ENCODE measurements at regions not wholly inside any gene's neighbourhood (a gene's known extent, or its start where the extent isn't known, plus 50 kb on each side); places are given as distances from the start of the nearest gene placed in this dataset.

DNA sequence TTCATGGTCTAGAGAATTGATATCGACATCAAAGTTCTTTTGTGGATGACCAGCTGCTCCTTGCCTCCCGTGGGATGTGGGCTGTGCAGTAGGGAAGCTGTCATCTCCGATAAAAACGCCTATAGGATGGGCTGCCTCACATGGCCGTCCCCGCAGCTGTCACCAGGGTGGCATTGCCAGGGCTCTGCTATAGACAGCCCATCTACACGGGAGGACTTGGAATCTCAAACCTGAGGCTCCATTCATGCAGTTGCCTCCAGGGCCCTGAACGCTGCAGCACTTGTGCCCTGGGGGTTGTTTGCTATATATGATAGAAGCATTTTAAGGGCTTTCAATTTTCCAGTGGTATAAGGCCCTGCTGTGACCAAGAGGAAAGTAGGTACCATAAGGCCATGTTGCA lies 183.1 kb downstream of the MYCN start:
- Histone ChIP-seq H3K27ac (ENCODE audit: low read depth in 1 of 2, low read length in 2 of 2) (no peak overlapping the region), H3K27me3 (ENCODE audit: control insufficient read depth in 1 of 2, insufficient read depth in 2 of 2, low read length in 2 of 2) (no peaks in the 10 kb centered on the region), H3K9me3 (ENCODE audit: control insufficient read depth in 1 of 2, insufficient read depth in 1 of 2, low read length in 2 of 2) (peaks cover 0 to 8% of the 10 kb centered on the region in 2 experiments), H3K36me3 (ENCODE audit: insufficient read depth, low read length) (no peaks in the 10 kb centered on the region), H3K4me1 (ENCODE audit: insufficient read depth, low read length) (no peaks in the 10 kb centered on the region), H3K4me3 (ENCODE audit: low read length) (no peak overlapping the region)
- no peak overlapping the region for H3K27ac Mint-ChIP-seq
- H3K36me3 Mint-ChIP-seq (ENCODE audit: low read depth) = no peaks in the 10 kb centered on the region
- POLR2A ChIA-PET = no interaction called here
- DNase-seq = no peak
- H3K27me3 Mint-ChIP-seq = no peaks in the 10 kb centered on the region
- no peak overlapping the region for H3K4me3 Mint-ChIP-seq
- H3K4me1 Mint-ChIP-seq (ENCODE audit: low read depth) = no peaks in the 10 kb centered on the region
- CTCF ChIA-PET = no interaction called here
- no peak for ATAC-seq (ENCODE audit: poor library complexity)
- TF ChIP-seq, protein P1, sequence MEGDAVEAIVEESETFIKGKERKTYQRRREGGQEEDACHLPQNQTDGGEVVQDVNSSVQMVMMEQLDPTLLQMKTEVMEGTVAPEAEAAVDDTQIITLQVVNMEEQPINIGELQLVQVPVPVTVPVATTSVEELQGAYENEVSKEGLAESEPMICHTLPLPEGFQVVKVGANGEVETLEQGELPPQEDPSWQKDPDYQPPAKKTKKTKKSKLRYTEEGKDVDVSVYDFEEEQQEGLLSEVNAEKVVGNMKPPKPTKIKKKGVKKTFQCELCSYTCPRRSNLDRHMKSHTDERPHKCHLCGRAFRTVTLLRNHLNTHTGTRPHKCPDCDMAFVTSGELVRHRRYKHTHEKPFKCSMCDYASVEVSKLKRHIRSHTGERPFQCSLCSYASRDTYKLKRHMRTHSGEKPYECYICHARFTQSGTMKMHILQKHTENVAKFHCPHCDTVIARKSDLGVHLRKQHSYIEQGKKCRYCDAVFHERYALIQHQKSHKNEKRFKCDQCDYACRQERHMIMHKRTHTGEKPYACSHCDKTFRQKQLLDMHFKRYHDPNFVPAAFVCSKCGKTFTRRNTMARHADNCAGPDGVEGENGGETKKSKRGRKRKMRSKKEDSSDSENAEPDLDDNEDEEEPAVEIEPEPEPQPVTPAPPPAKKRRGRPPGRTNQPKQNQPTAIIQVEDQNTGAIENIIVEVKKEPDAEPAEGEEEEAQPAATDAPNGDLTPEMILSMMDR (IDR thresholded peaks at IDR 0.05) = no peak
- H3K9me3 Mint-ChIP-seq = no peaks in the 10 kb centered on the region
- intact Hi-C loops (cut with DNase I, micrococcal nuclease) = no loop called here

DNA sequence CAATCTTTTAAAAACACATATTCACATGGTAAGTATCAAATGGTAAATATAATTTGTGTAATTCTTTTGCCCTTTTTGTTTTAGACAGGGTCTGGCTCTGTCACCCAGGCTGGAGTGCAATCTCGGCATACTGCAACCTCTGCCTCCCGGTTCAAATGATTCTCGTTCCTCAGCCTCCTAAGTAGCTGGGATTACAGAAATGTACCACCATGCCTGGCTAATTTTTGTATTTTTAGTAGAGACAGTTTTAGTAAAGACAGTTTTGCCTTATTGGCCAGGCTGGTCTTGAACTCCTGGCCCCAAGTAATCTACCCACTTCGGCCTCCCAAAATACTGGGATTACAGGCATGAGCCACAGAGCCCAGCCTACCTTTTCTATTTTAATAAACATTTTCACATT lies 182.2 kb downstream of the MYCN start:
- Histone ChIP-seq H3K36me3 (ENCODE audit: insufficient read depth, low read length) (no peaks in the 10 kb centered on the region), H3K4me3 (ENCODE audit: low read length) (no peak overlapping the region), H3K9me3 (ENCODE audit: control insufficient read depth in 1 of 2, insufficient read depth in 1 of 2, low read length in 2 of 2) (peaks cover 0 to 8% of the 10 kb centered on the region in 2 experiments), H3K27ac (ENCODE audit: low read depth in 1 of 2, low read length in 2 of 2) (no peak overlapping the region), H3K4me1 (ENCODE audit: insufficient read depth, low read length) (no peaks in the 10 kb centered on the region), H3K27me3 (ENCODE audit: control insufficient read depth in 1 of 2, insufficient read depth in 2 of 2, low read length in 2 of 2) (no peaks in the 10 kb centered on the region)
- DNase-seq (no peak), ATAC-seq (ENCODE audit: poor library complexity) (no peak)
- TF ChIP-seq, protein P1 (IDR thresholded peaks at IDR 0.05) = no peak
- H3K27ac Mint-ChIP-seq = no peak overlapping the region
- CTCF ChIA-PET = no interaction called here
- intact Hi-C loops (cut with DNase I, micrococcal nuclease) = no loop called here
- H3K36me3 Mint-ChIP-seq (ENCODE audit: low read depth) = no peaks in the 10 kb centered on the region
- POLR2A ChIA-PET = no interaction called here
- H3K4me3 Mint-ChIP-seq = no peak overlapping the region
- H3K9me3 Mint-ChIP-seq = no peaks in the 10 kb centered on the region
- no peaks in the 10 kb centered on the region for H3K27me3 Mint-ChIP-seq
- no peaks in the 10 kb centered on the region for H3K4me1 Mint-ChIP-seq (ENCODE audit: low read depth)

DNA sequence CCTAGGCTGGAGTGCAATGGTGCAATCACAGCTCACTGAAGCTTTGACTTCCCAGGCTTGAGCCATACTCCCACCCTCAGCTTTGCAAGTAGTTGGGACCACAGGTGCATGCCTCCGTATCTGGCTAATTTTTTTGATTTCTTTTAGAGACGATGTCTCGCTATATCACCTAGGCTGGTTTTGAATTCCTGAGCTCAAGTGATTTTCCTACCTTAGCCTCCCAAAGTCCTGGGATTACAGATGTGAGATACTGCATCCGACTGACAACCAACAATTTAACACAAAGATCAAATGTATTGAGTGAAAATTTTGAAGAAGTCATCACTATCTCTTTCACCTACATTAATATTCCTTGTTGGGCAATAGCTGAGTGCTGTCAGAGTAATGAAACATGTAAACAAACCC lies 181.6 kb downstream of the MYCN start:
- H3K27me3 Mint-ChIP-seq = no peaks in the 10 kb centered on the region
- no peak overlapping the region for H3K4me3 Mint-ChIP-seq
- H3K27me3 ChIP-seq (ENCODE audit: control insufficient read depth in 1 of 2, insufficient read depth in 2 of 2, low read length in 2 of 2) = no peaks in the 10 kb centered on the region
- H3K9me3 Mint-ChIP-seq = no peaks in the 10 kb centered on the region
- TF ChIP-seq, protein P1 (IDR thresholded peaks at IDR 0.05) = no peak
- no peak overlapping the region for H3K27ac ChIP-seq (ENCODE audit: low read depth in 1 of 2, low read length in 2 of 2)
- ATAC-seq (ENCODE audit: poor library complexity) (no peak), DNase-seq (no peak)
- no peak overlapping the region for H3K27ac Mint-ChIP-seq
- CTCF ChIA-PET = no interaction called here
- no peaks in the 10 kb centered on the region for H3K36me3 Mint-ChIP-seq (ENCODE audit: low read depth)
- peaks cover 0 to 8% of the 10 kb centered on the region in 2 experiments for H3K9me3 ChIP-seq (ENCODE audit: control insufficient read depth in 1 of 2, insufficient read depth in 1 of 2, low read length in 2 of 2)
- POLR2A ChIA-PET = no interaction called here
- intact Hi-C loops (cut with DNase I, micrococcal nuclease) = no loop called here
- no peaks in the 10 kb centered on the region for H3K4me1 Mint-ChIP-seq (ENCODE audit: low read depth)
- no peaks in the 10 kb centered on the region for H3K4me1 ChIP-seq (ENCODE audit: insufficient read depth, low read length)
- H3K4me3 ChIP-seq (ENCODE audit: low read length) = no peak overlapping the region
- H3K36me3 ChIP-seq (ENCODE audit: insufficient read depth, low read length) = no peaks in the 10 kb centered on the region
